ENCODE measurements at regions not wholly inside any gene's neighbourhood (a gene's known extent, or its start where the extent isn't known, plus 50 kb on each side); places are given as distances from the start of the nearest gene placed in this dataset.

DNA sequence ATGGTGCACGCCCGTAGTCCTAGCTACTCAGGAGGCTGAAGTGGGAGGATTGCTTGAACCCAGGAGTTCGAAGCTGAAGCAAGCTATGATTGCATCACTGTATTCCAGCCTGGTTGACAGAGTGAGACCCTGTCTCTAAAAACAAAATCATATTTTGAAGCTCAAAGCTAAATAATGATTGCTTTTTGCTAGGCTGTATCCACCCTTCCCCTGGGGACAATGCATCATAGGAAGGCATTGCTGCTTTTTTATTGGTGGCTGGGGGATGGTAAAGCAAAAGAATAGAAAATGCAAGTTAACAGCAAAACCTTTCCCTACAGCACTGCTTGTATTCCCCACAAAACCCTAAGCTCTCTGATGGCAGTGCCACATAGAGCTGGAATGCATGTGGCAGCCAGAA is 107.5 kb upstream of the WAC start:
- TF ChIP-seq CEBPB (IDR thresholded peaks at IDR 0.05; ENCODE audit: low read depth, low read length) (no peak), POLR2A (IDR thresholded peaks at IDR 0.05; ENCODE audit: low read depth, low read length) (no peak), SMC3 (IDR thresholded peaks at IDR 0.05; ENCODE audit: low read depth, low read length) (no peak), NFE2L2 (IDR thresholded peaks at IDR 0.05; ENCODE audit: low read depth, low read length) (no peak), BHLHE40 (IDR thresholded peaks at IDR 0.05; ENCODE audit: low read depth, low read length) (no peak), FOS (IDR thresholded peaks at IDR 0.05; ENCODE audit: low read depth, low read length) (no peak), MAFK (IDR thresholded peaks at IDR 0.05; ENCODE audit: low read depth, low read length) (no peak), RFX5 (IDR thresholded peaks at IDR 0.05; ENCODE audit: low read depth, low read length) (no peak)
- TF ChIP-seq, protein P1, sequence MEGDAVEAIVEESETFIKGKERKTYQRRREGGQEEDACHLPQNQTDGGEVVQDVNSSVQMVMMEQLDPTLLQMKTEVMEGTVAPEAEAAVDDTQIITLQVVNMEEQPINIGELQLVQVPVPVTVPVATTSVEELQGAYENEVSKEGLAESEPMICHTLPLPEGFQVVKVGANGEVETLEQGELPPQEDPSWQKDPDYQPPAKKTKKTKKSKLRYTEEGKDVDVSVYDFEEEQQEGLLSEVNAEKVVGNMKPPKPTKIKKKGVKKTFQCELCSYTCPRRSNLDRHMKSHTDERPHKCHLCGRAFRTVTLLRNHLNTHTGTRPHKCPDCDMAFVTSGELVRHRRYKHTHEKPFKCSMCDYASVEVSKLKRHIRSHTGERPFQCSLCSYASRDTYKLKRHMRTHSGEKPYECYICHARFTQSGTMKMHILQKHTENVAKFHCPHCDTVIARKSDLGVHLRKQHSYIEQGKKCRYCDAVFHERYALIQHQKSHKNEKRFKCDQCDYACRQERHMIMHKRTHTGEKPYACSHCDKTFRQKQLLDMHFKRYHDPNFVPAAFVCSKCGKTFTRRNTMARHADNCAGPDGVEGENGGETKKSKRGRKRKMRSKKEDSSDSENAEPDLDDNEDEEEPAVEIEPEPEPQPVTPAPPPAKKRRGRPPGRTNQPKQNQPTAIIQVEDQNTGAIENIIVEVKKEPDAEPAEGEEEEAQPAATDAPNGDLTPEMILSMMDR (conservative IDR thresholded peaks at IDR 0.05; ENCODE audit: low read depth, low read length) = no peak
- TF ChIP-seq, protein P2, sequence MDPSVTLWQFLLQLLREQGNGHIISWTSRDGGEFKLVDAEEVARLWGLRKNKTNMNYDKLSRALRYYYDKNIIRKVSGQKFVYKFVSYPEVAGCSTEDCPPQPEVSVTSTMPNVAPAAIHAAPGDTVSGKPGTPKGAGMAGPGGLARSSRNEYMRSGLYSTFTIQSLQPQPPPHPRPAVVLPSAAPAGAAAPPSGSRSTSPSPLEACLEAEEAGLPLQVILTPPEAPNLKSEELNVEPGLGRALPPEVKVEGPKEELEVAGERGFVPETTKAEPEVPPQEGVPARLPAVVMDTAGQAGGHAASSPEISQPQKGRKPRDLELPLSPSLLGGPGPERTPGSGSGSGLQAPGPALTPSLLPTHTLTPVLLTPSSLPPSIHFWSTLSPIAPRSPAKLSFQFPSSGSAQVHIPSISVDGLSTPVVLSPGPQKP (IDR thresholded peaks at IDR 0.05; ENCODE audit: borderline replicate concordance, low read depth, low read length) = no peak

All from IMR-90 (cell line).